ENCODE measurements at regions not wholly inside any gene's neighbourhood (a gene's known extent, or its start where the extent isn't known, plus 50 kb on each side); places are given as distances from the start of the nearest gene placed in this dataset.
"Not testable (repeated sequence)": the region's sequence is repeated elsewhere in the genome, so short reads cannot be mapped to it uniquely, and the experiment has no call there.

- not testable (repeated sequence) for DNase-seq (ENCODE audit: low read depth)
Observed at GRCh38 chrX:107296184-107296583, 89.8 kb downstream of the DNAAF6 start.

DNA sequence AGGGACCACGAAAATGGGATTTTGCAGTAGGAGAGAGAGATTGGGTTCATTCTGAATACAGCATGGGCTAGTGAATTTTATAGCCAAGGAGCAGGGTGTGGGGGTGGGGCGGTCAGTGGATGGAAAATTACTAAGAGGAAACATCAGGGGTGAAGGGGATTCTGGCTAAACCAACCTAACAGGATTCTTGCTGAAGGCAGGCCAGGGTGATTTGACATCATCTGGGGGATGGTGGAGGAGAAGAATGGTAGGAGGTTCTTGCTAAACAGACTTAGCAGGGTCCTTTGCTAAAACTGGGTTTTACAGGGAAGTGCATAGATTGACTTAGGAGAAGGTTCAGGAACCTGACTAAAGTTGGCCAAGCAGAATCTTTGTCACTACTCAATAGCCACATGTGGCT is 91.9 kb downstream of the DNAAF6 start:
- DNase-seq (ENCODE audit: low read depth) = no peak

DNA sequence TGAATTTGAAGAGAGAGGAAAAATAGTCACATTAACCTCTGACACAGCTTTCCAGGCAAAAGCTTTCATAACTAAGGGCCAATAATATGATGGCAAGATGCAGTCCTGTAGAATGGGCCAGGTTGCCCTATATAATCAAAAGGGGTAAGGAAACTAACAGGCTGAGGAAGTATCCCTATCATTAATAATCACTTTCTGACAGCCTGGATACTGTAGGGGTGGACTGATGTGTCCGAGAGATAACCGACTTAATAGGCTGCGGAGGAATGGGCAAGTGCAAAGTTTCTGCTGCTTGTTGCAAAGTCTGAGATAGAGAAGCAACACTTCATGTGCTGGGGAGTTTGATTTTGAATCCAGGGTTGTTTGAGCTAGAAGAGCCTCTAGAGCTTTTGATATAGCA is 94.8 kb downstream of the DNAAF6 start:
- no peak for DNase-seq (ENCODE audit: low read depth)

- no peak for DNase-seq (ENCODE audit: low read depth)
Observed at GRCh38 chrX:107304141-107304540, 97.7 kb downstream of the DNAAF6 start.

GRCh38 chrX:107323786-107324492 is 117.5 kb downstream of the DNAAF6 start:
- no peak for DNase-seq (ENCODE audit: low read depth)

DNA sequence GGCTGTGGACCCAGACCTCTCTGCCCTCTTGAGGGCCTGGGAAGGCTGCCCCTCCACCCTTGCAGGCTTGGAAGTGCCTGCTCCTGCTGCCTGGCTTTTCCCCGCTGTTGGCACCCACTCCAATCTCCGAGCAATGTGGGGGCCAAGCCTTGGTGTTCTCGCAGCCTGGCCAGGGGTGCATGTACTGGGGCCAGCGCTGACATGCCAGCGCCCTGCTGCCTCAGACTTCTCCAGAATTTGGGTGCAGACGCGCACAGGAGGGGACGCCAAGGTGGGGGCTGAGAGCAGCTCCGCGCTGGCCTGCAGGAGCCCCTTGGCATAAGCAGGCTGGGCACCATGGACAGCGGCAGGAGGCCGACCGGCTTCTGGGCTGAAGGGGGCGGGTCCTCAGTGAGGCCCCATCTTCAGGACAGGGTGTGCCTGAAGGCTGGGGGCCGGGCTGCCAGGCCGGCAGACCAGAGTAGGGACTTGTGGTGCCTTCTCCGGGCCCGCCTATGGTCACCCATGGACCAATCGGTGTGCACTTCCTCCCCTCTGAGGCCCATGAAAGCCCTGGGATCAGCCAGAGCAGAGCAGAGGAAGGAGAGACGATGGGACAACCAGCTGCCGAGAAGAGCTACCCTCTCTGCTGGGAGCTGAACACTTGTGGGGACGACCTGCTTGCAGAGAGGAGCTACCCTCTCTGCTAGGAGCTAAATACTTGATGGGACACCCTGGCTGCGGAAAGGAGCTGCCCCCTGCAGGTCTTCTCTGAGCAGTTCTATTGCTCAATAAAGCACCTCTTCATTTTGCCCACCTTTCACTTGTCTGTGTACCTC is 118.3 kb downstream of the DNAAF6 start:
- peak; percentile 25 for DNase-seq (ENCODE audit: low read depth)

- DNase-seq (ENCODE audit: low read depth) = no peak
Observed at GRCh38 chrX:107325467-107325866, 119.1 kb downstream of the DNAAF6 start.

DNA sequence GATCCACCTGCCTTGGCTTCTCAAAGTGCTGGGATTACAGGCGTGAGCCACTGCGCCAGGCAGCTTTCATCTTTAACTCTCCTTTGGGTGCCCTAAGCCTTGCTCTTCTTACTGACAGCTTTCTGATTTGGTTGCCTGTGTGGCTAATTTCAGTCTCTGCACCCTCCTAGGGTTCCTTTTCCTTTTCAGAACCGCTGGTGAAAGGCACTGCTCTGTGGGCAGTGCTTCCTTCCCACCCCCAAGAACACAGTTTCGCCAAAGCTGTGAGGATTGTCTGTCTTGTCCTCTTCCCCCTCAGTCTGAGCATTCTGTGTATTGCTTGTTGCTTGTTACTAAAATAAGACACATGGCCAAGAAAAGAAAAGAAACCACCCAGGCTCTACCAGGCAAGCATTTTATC is 101.4 kb upstream of the FRMPD3 start:
- DNase-seq (ENCODE audit: low read depth) = no peak

- DNase-seq (ENCODE audit: low read depth) = no peak
Observed at GRCh38 chrX:107348990-107349389, 100.5 kb upstream of the FRMPD3 start.

- no peak for DNase-seq (ENCODE audit: low read depth)
Observed at GRCh38 chrX:107355533-107355932, 93.9 kb upstream of the FRMPD3 start.

- no peak for DNase-seq (ENCODE audit: low read depth)
Observed at GRCh38 chrX:107360788-107361360, 88.6 kb upstream of the FRMPD3 start.

DNA sequence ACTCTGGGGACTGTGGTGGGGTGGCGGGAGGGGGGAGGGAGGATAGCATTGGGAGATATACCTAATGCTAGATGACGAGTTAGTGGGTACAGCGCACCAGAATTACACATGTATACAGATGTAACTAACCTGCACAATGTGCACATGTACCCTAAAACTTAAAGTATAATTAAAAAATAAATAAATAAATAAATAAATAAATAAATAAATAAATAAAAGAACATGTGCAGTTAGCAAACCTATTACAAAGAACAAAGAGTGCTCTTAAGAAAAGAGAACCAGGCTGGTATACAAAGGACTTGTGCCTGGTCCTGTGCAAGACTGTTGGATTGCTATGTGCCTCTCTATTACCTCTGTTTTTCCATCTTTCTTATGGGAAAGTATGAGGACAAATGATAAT is 79.3 kb upstream of the FRMPD3 start:
- not testable (repeated sequence) for DNase-seq (ENCODE audit: low read depth)

GRCh38 chrX:107374132-107374531 is 75.3 kb upstream of the FRMPD3 start:
- no peak for DNase-seq (ENCODE audit: low read depth)

GRCh38 chrX:107374831-107375230 is 74.6 kb upstream of the FRMPD3 start:
- no peak for DNase-seq (ENCODE audit: low read depth)

DNA sequence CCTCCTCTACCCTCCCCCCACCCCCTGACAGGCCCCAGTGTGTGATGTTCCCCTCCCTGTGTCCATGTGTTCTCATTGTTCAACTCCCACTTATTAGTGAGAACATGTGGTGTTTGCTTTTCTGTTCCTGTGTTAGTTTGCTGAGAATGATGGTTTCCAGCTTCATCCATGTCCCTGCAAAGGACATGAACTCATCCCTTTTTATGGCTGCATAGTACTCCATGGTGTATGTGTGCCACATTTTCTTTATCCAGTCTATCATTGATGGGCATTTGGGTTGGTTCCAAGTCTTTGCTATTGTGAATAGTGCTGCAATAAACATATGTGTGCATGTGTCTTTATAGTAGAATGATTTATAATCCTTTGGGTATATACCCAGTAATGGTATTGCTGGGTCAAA is 73.3 kb upstream of the FRMPD3 start:
- not testable (repeated sequence) for DNase-seq (ENCODE audit: low read depth)

DNA sequence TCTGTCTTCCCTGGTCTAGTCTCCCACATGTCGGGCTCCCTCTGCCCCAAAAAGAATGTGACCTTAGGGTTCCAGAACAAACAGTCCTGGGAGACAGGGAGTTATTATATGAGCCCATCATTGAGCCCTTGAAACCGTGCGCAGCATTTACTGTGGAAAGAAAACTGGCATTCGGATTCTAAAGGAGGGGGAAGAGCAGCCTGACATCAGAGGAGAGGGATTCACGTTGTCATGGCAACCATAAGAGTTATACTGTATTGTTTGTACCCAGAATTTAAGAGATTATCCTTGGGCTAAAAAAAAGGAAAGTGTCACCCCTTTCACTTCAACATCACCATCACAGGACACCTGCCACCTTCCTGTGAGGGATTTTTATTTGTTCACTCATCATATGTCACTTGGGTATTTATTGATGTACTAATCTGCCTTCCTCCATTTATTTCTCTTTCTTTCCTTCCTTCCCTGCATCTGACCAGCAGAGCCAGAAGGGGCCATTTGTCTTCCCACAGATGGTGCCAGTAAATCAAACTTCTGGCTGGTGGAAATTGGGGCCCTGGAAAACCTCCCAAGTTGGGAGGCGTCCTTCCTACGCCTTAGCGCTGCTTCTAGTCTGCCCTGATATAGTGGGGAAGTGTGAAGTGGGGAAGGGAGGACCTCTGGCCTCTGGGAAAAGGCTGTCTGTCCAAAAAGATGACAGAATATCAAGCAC is 64.9 kb upstream of the FRMPD3 start:
- DNase-seq (ENCODE audit: low read depth) = no peak

- no peak for DNase-seq (ENCODE audit: low read depth)
Observed at GRCh38 chrX:107389726-107390125, 59.7 kb upstream of the FRMPD3 start.

DNA sequence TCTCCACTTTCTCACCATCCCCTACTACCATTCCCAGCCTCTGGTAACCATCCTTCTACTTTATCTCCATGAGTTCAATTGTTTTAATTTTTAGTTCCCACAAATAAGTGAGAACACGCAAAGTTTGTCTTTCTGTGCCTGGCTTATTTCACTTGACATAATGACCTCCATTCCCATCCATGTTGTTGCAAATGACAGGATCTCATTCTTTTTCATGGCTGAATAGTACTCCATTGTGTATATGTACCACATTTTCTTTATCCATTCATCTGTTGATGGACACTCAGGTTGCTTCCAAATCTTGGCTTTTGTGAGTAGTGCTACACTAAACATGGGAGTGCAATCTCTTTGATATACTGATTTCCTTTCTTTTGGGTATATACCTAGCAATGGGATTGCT is 55.8 kb upstream of the FRMPD3 start:
- DNase-seq (ENCODE audit: low read depth) = not testable (repeated sequence)

GRCh38 chrX:107396235-107396634 is 53.2 kb upstream of the FRMPD3 start:
- no peak for DNase-seq (ENCODE audit: low read depth)

DNA sequence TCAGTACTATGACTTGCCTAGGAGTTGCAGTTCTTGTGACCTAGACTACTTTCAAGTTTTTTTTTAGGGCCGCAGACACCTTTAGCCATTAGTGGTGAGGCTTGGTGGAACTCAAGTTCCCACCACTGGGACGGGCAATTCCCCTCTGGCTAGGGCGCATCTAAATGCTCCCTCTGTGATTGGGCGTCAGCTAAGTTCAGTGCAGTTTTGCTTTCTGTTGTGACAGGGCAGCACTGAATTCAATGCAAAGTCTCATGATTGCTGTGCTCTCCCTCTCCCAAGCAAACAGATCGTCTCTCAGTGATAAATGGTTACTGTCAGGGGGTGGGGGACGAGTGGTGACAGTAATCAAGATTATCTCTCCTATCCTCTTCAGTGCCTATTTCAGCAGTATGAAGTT is 52.7 kb upstream of the FRMPD3 start:
- no peak for DNase-seq (ENCODE audit: low read depth)

DNA sequence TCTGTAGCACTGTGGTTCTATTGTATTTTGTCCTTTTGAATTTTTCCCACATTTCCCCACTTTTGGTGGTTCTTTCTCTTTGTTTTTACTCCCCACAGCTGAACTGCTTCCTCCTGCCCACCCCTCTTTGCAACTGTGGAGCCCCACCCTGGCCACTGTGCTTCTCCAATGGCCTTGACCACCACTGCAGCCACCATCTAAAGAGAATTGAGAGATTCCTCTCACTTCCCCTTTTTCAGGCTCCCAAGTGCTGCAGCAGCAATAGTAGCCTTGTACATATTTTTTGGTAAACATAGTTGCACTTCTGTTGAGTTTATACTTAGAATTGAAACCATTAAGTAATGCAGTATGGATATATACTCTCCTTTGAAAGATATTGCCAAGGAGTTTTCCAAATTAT is 51.3 kb upstream of the FRMPD3 start:
- DNase-seq (ENCODE audit: low read depth) = no peak

Data from HT1080 (cell line).